ENCODE measurements at regions not wholly inside any gene's neighbourhood (a gene's known extent, or its start where the extent isn't known, plus 50 kb on each side); places are given as distances from the start of the nearest gene placed in this dataset.

- no peaks in the 10 kb centered on the region for H3K27me3 ChIP-seq (ENCODE audit: control insufficient read depth in 3 of 3, insufficient read depth in 3 of 3, low read length in 2 of 3)
- ATAC-seq (ENCODE audit: insufficient read depth, low FRiP score), result no peak
- no peak for TF ChIP-seq CTCF (IDR thresholded peaks at IDR 0.05; ENCODE audit: control extremely low read depth, extremely low read depth)
- H3K9me3 ChIP-seq (ENCODE audit: control insufficient read depth in 4 of 4, insufficient read depth in 3 of 4, low read length in 3 of 4), result peaks cover 0 to 8% (median 0%) of the 10 kb centered on the region in 4 donors
- no peak overlapping the region for H3K9ac ChIP-seq (ENCODE audit: insufficient read depth in 1 of 2, low read length in 2 of 2)
- H3K4me1 ChIP-seq (ENCODE audit: control insufficient read depth in 5 of 5, insufficient read depth in 5 of 5, low read length in 5 of 5), result no peaks in the 10 kb centered on the region
- 79 to 95% methylated on average over 8 of the region's 8 CpGs for WGBS, 2 donors
- no peak overlapping the region for H3K27ac ChIP-seq (ENCODE audit: low read depth in 1 of 2, low read length in 1 of 2)
- no peak overlapping the region for H3K4me3 ChIP-seq
- DNase-seq, result no peak
- H3K36me3 ChIP-seq (ENCODE audit: control insufficient read depth in 4 of 4, insufficient read depth in 4 of 4, low read length in 4 of 4), result no peaks in the 10 kb centered on the region
These were observed 187.5 kb upstream of the TMEM132C start for GRCh38 chr12:128079446-128079845.

GRCh38 chr12:128083132-128083729, 183.7 kb upstream of the TMEM132C start:
- Histone ChIP-seq H3K4me1 (ENCODE audit: control insufficient read depth in 5 of 5, insufficient read depth in 5 of 5, low read length in 5 of 5) (no peaks in the 10 kb centered on the region), H3K27me3 (ENCODE audit: control insufficient read depth in 3 of 3, insufficient read depth in 3 of 3, low read length in 2 of 3) (no peaks in the 10 kb centered on the region), H3K9ac (ENCODE audit: insufficient read depth in 1 of 2, low read length in 2 of 2) (no peak overlapping the region), H3K27ac (ENCODE audit: low read depth in 1 of 2, low read length in 1 of 2) (no peak overlapping the region), H3K36me3 (ENCODE audit: control insufficient read depth in 4 of 4, insufficient read depth in 4 of 4, low read length in 4 of 4) (no peaks in the 10 kb centered on the region), H3K4me3 (no peak overlapping the region), H3K9me3 (ENCODE audit: control insufficient read depth in 4 of 4, insufficient read depth in 3 of 4, low read length in 3 of 4) (no peaks in the 10 kb centered on the region)
- no peak for TF ChIP-seq CTCF (IDR thresholded peaks at IDR 0.05; ENCODE audit: control extremely low read depth, extremely low read depth)
- 91 to 96% methylated on average over 7 of the region's 7 CpGs for WGBS, 2 donors
- ATAC-seq (ENCODE audit: insufficient read depth, low FRiP score) (no peak), DNase-seq (no peak)

- Histone ChIP-seq H3K4me3 (no peak overlapping the region), H3K27ac (ENCODE audit: low read depth in 1 of 2, low read length in 1 of 2) (no peak overlapping the region), H3K36me3 (ENCODE audit: control insufficient read depth in 4 of 4, insufficient read depth in 4 of 4, low read length in 4 of 4) (no peaks in the 10 kb centered on the region), H3K9ac (ENCODE audit: insufficient read depth in 1 of 2, low read length in 2 of 2) (no peak overlapping the region), H3K9me3 (ENCODE audit: control insufficient read depth in 4 of 4, insufficient read depth in 3 of 4, low read length in 3 of 4) (no peaks in the 10 kb centered on the region), H3K27me3 (ENCODE audit: control insufficient read depth in 3 of 3, insufficient read depth in 3 of 3, low read length in 2 of 3) (peaks cover 0 to 21% (median 0%) of the 10 kb centered on the region in 3 donors), H3K4me1 (ENCODE audit: control insufficient read depth in 5 of 5, insufficient read depth in 5 of 5, low read length in 5 of 5) (no peaks in the 10 kb centered on the region)
- DNase-seq (no peak), ATAC-seq (ENCODE audit: insufficient read depth, low FRiP score) (no peak)
- no peak for TF ChIP-seq CTCF (IDR thresholded peaks at IDR 0.05; ENCODE audit: control extremely low read depth, extremely low read depth)
These were observed 178.0 kb upstream of the TMEM132C start for GRCh38 chr12:128088926-128089325.

GRCh38 chr12:128089961-128090360, 177.0 kb upstream of the TMEM132C start:
- TF ChIP-seq CTCF (IDR thresholded peaks at IDR 0.05; ENCODE audit: control extremely low read depth, extremely low read depth), result no peak
- ATAC-seq (ENCODE audit: insufficient read depth, low FRiP score), result no peak
- Histone ChIP-seq H3K9ac (ENCODE audit: insufficient read depth in 1 of 2, low read length in 2 of 2) (no peak overlapping the region), H3K9me3 (ENCODE audit: control insufficient read depth in 4 of 4, insufficient read depth in 3 of 4, low read length in 3 of 4) (no peaks in the 10 kb centered on the region), H3K27me3 (ENCODE audit: control insufficient read depth in 3 of 3, insufficient read depth in 3 of 3, low read length in 2 of 3) (peaks cover 0 to 21% (median 0%) of the 10 kb centered on the region in 3 donors), H3K4me3 (no peak overlapping the region), H3K4me1 (ENCODE audit: control insufficient read depth in 5 of 5, insufficient read depth in 5 of 5, low read length in 5 of 5) (no peaks in the 10 kb centered on the region), H3K36me3 (ENCODE audit: control insufficient read depth in 4 of 4, insufficient read depth in 4 of 4, low read length in 4 of 4) (no peaks in the 10 kb centered on the region), H3K27ac (ENCODE audit: low read depth in 1 of 2, low read length in 1 of 2) (no peak overlapping the region)
- 87 to 88% methylated on average over 6 of the region's 6 CpGs for WGBS, 2 donors
- DNase-seq, result no peak
